ENCODE measurements at regions not wholly inside any gene's neighbourhood (a gene's known extent, or its start where the extent isn't known, plus 50 kb on each side); places are given as distances from the start of the nearest gene placed in this dataset.
"Not testable (repeated sequence)": the region's sequence is repeated elsewhere in the genome, so short reads cannot be mapped to it uniquely, and the experiment has no call there.

GRCh38 chr6:134589512-134589911 lies 271.6 kb upstream of the SGK1 start:
- no peak for TF ChIP-seq CTCF (IDR thresholded peaks at IDR 0.05; ENCODE audit: low read depth, low read length)
- no peak overlapping the region for H3K4me3 ChIP-seq (ENCODE audit: low read depth, low read length)

- no peak overlapping the region for H3K4me3 ChIP-seq (ENCODE audit: low read depth, low read length)
- no peak for TF ChIP-seq CTCF (IDR thresholded peaks at IDR 0.05; ENCODE audit: low read depth, low read length)
Observed at GRCh38 chr6:134588267-134588666, 270.4 kb upstream of the SGK1 start.

GRCh38 chr6:134585517-134585873 lies 267.6 kb upstream of the SGK1 start:
- no peak overlapping the region for H3K4me3 ChIP-seq (ENCODE audit: low read depth, low read length)
- TF ChIP-seq CTCF (IDR thresholded peaks at IDR 0.05; ENCODE audit: low read depth, low read length), result no peak

- TF ChIP-seq CTCF (IDR thresholded peaks at IDR 0.05; ENCODE audit: low read depth, low read length), result no peak
- no peak overlapping the region for H3K4me3 ChIP-seq (ENCODE audit: low read depth, low read length)
Observed at GRCh38 chr6:134584847-134585516, 267.1 kb upstream of the SGK1 start.

- H3K4me3 ChIP-seq (ENCODE audit: low read depth, low read length), result no peak overlapping the region
- no peak for TF ChIP-seq CTCF (IDR thresholded peaks at IDR 0.05; ENCODE audit: low read depth, low read length)
Observed at GRCh38 chr6:134577998-134578397, 260.1 kb upstream of the SGK1 start.

- H3K4me3 ChIP-seq (ENCODE audit: low read depth, low read length), result no peak overlapping the region
- no peak for TF ChIP-seq CTCF (IDR thresholded peaks at IDR 0.05; ENCODE audit: low read depth, low read length)
Observed at GRCh38 chr6:134575221-134575620, 257.3 kb upstream of the SGK1 start.

- TF ChIP-seq CTCF (IDR thresholded peaks at IDR 0.05; ENCODE audit: low read depth, low read length), result no peak
Observed at GRCh38 chr6:134574491-134574890, 256.6 kb upstream of the SGK1 start.

GRCh38 chr6:134569996-134570395 lies 252.1 kb upstream of the SGK1 start:
- not testable (repeated sequence) for H3K4me3 ChIP-seq (ENCODE audit: low read depth, low read length)

More at GRCh38 chr6:134574491-134574890, 256.6 kb upstream of the SGK1 start:
- H3K4me3 ChIP-seq (ENCODE audit: low read depth, low read length), result no peak overlapping the region
